ENCODE measurements at regions not wholly inside any gene's neighbourhood (a gene's known extent, or its start where the extent isn't known, plus 50 kb on each side); places are given as distances from the start of the nearest gene placed in this dataset.

DNA sequence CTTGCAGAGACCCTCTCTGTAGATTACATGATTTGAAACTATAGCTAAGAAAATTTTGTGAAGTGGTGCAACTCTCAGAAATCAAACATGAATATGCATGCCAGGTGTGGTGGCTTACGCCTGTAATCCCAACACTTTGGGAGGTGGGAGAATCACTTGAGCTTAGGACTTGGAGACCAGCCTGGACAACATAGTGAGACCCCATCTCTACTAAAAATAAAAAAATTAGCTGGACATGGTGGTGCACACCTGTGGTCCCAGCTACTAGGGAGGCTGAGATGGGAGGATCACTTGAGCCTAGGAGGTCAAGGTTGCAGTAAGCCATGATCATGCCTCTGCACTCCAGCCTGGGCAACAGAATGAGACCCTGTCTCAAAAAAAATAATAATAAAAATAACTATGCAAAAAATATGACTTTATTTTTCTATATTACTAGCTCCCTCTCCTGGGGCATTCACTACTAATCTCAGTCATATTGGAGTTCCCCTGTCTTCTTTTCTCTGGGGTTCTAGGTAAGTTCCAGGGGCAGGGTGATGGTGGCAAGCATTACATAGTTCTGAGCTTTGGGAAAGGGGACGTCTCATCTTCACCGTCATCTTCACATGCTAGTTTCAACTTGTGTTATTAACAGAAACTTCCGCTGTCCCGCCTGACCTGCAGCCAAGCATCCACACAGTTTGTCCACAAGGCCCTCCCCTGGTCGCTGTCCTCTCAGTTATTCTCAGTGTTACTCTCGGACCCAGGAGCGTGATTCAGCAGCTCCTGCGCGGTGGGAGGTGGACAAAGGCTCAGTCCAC lies 96.8 kb upstream of the MBOAT2 start:
- TF ChIP-seq POLR2AphosphoS5 (IDR thresholded peaks at IDR 0.05; ENCODE audit: low read depth, low read length): no peak
- no peak for TF ChIP-seq SPI1 (IDR thresholded peaks at IDR 0.05; ENCODE audit: low read depth, low read length)
- no peak for TF ChIP-seq POLR2A (IDR thresholded peaks at IDR 0.05; ENCODE audit: low read depth, low read length)
- TF ChIP-seq TAF1 (IDR thresholded peaks at IDR 0.05; ENCODE audit: low read depth, low read length): no peak
